ENCODE measurements at regions not wholly inside any gene's neighbourhood (a gene's known extent, or its start where the extent isn't known, plus 50 kb on each side); places are given as distances from the start of the nearest gene placed in this dataset.

GRCh38 chr15:98138910-98139309 is 178.4 kb downstream of the ARRDC4 start:
- peaks cover 3% of the 10 kb centered on the region for H3K4me1 Mint-ChIP-seq
- H3K4me3 Mint-ChIP-seq = no peak overlapping the region
- ChIA-PET POLR2A (no interaction called here), CTCF (no interaction called here)
- H3K27me3 Mint-ChIP-seq = no peaks in the 10 kb centered on the region
- no peaks in the 10 kb centered on the region for H3K9me3 Mint-ChIP-seq
- no peak for DNase-seq
- H3K36me3 Mint-ChIP-seq (ENCODE audit: low read depth) = no peaks in the 10 kb centered on the region
- no peak overlapping the region for H3K27ac Mint-ChIP-seq

GRCh38 chr15:98139337-98139736 is 178.8 kb downstream of the ARRDC4 start:
- Mint-ChIP-seq H3K27me3 (no peaks in the 10 kb centered on the region), H3K27ac (no peak overlapping the region), H3K9me3 (no peaks in the 10 kb centered on the region), H3K4me1 (peaks cover 3% of the 10 kb centered on the region), H3K36me3 (ENCODE audit: low read depth) (no peaks in the 10 kb centered on the region), H3K4me3 (no peak overlapping the region)
- CTCF ChIA-PET = no interaction called here
- no peak for DNase-seq
- POLR2A ChIA-PET = no interaction called here

GRCh38 chr15:98142572-98142971 is 182.1 kb downstream of the ARRDC4 start:
- ChIA-PET CTCF (no interaction called here), POLR2A (no interaction called here)
- Mint-ChIP-seq H3K27me3 (no peaks in the 10 kb centered on the region), H3K27ac (no peak overlapping the region), H3K36me3 (ENCODE audit: low read depth) (no peaks in the 10 kb centered on the region), H3K4me1 (peaks cover 3% of the 10 kb centered on the region), H3K4me3 (no peak overlapping the region), H3K9me3 (no peaks in the 10 kb centered on the region)
- DNase-seq = no peak

DNA sequence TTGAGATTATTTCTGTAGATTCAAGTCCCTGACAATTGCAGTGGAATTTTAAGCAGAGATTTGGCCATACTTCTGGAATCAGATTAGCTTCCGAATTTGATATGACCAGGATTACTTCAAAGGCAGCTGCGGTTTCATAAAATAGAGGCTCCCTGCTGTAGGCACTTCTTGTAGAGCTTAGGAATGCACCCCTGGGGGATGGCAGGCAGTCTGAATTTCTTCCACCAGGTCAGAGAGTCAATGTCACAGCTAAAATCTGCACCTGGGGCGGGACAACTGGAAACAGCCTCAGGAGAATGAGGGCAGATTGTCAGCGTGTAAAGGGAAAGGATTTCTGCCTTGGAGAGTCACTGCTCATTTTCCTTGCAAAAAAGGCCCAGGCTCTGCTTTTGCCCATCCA is 182.6 kb downstream of the ARRDC4 start:
- CTCF ChIA-PET = no interaction called here
- no peaks in the 10 kb centered on the region for H3K9me3 Mint-ChIP-seq
- peaks cover 3% of the 10 kb centered on the region for H3K4me1 Mint-ChIP-seq

DNA sequence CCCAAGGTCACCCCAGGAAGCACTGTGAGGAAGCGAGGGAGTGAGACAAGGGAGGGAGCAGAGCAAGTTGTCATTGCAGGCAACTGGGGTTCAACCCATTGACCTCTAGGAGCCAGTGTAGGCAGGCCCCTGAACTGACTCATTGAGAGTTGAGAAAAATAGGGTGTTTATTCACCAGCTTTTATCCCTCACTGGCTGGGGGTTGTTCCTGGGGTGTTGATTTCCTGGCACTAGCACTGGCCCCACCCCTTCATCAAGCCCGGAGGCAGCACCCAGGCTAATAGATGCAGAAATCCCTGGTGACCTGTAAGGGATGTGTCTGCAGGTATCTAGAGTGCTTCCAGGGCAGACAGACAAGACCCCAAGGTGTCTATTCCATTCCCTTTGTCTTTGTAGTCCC is 183.9 kb downstream of the ARRDC4 start:
- DNase-seq = no peak
- ChIA-PET CTCF (no interaction called here), POLR2A (no interaction called here)
- H3K9me3 Mint-ChIP-seq = no peaks in the 10 kb centered on the region
- H3K27me3 Mint-ChIP-seq = no peaks in the 10 kb centered on the region
- peaks cover under 1% of the 10 kb centered on the region for H3K4me1 Mint-ChIP-seq
- no peak overlapping the region for H3K27ac Mint-ChIP-seq
- no peaks in the 10 kb centered on the region for H3K36me3 Mint-ChIP-seq (ENCODE audit: low read depth)
- H3K4me3 Mint-ChIP-seq = no peak overlapping the region

More for the DNA sequence above, 182.6 kb downstream of the ARRDC4 start:
- no peak for DNase-seq
- Mint-ChIP-seq H3K4me3 (no peak overlapping the region), H3K27me3 (no peaks in the 10 kb centered on the region), H3K36me3 (ENCODE audit: low read depth) (no peaks in the 10 kb centered on the region), H3K27ac (no peak overlapping the region)
- POLR2A ChIA-PET = no interaction called here

DNA sequence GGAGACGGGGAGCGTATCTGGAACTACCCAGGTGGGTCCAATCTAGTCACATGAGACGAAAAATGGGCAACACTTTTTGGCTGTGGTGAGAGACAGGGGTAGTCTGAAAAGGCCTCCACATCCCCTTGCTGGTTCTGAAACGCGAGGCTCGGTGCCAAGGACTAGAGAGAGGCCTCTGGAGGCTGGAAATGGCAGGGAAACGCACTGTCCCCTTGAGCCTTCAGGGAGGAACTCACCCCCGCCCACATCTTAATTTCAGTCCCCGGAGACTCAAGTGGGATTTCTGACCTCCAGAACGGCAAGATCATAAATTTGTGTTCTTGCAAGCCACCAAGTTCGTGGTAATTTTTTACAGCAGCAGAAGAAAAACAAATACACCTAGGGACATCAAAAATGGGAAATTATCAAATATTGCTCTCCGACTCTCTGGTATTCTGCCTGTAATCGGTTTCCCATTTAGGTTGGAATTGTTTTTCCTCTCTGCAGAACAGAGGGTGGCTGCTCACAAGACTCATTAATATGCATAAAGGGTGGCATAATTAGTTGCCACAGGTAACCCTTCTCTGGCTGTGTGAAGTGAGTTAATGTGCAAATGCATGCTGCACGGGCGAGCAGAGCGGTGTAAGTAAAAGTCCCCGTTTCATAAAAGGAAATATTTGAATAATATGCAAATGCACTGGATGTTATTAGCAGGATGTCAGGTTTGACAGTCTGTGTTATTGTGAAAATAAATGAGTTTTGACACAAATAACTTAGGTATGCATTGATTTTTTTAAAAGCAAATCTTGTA is 185.7 kb downstream of the ARRDC4 start:
- no peak for DNase-seq
- ChIA-PET CTCF (no interaction called here), POLR2A (no interaction called here)
- H3K4me3 Mint-ChIP-seq = no peak overlapping the region
- no peak overlapping the region for H3K27ac Mint-ChIP-seq
- no peaks in the 10 kb centered on the region for H3K9me3 Mint-ChIP-seq
- no peaks in the 10 kb centered on the region for H3K4me1 Mint-ChIP-seq
- no peaks in the 10 kb centered on the region for H3K36me3 Mint-ChIP-seq (ENCODE audit: low read depth)
- H3K27me3 Mint-ChIP-seq = no peaks in the 10 kb centered on the region

DNA sequence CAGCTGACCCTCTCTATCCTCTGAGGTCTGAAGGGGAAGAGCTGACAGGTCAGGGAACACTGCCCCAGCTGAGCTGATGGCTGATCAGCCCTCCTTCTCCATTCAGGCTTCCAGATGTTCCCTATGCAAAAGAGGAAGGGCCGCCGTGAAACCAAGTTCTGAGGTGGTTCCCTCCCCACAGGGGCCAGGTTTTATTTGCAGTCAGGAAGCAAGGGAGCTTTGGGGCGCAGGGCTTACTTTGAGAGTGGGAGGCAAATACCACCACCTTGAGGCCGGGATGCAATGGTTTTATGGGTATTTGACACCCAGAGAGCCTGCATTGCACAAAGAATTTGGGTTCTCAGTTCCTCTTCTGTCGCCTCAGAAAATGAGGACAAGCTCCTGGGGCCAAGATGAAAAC is 186.9 kb downstream of the ARRDC4 start:
- no peak for DNase-seq
- CTCF ChIA-PET = no interaction called here
- H3K27me3 Mint-ChIP-seq = peaks cover 2% of the 10 kb centered on the region
- H3K4me1 Mint-ChIP-seq = no peaks in the 10 kb centered on the region
- POLR2A ChIA-PET = no interaction called here
- H3K4me3 Mint-ChIP-seq = no peak overlapping the region
- H3K9me3 Mint-ChIP-seq = no peaks in the 10 kb centered on the region
- no peaks in the 10 kb centered on the region for H3K36me3 Mint-ChIP-seq (ENCODE audit: low read depth)
- no peak overlapping the region for H3K27ac Mint-ChIP-seq

DNA sequence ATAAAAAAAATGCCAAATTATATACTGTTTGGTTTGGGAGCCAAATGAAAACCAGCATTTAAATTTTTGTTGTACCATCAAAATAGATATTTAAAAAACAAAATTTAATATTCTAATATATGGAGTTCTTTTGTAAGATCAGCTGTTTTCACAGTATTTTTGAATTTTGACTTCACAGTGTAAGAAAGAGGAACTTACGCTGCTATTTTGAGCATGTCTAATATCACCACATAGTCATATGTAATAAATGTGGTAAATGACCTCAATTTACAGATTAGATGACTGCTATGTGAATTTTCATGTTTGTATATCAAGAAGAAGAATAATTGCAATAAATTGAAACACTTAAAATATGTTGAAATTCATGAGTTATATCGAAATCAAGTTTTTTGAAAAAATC is 189.6 kb downstream of the ARRDC4 start:
- no peaks in the 10 kb centered on the region for H3K9me3 Mint-ChIP-seq

DNA sequence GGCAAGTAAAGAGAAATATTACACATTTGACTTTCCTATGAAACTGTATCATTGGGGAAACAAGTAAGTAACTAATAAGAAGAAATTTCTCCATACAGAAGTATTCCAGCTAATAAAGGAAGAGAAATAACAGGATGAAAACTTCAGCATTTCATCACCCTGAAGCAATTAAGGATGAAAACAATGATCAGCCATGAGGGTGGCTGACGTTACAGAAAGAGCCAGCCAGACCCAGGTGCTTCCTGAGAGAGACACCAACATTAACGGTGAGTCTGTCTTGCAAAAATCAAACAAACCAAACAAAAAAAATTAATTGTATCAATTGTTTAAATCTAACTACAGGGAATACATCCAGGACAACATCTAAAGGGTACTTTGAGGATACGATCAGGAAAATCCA is 190.0 kb downstream of the ARRDC4 start:
- H3K4me3 Mint-ChIP-seq = no peak overlapping the region
- DNase-seq = no peak
- POLR2A ChIA-PET = no interaction called here
- H3K27ac Mint-ChIP-seq = no peak overlapping the region
- no peaks in the 10 kb centered on the region for H3K9me3 Mint-ChIP-seq
- no peaks in the 10 kb centered on the region for H3K4me1 Mint-ChIP-seq
- CTCF ChIA-PET = no interaction called here
- H3K36me3 Mint-ChIP-seq (ENCODE audit: low read depth) = no peaks in the 10 kb centered on the region
- H3K27me3 Mint-ChIP-seq = peaks cover 2% of the 10 kb centered on the region

More for the DNA sequence above, 189.6 kb downstream of the ARRDC4 start:
- ChIA-PET CTCF (no interaction called here), POLR2A (no interaction called here)
- no peak overlapping the region for H3K27ac Mint-ChIP-seq
- H3K4me3 Mint-ChIP-seq = no peak overlapping the region
- no peak for DNase-seq
- peaks cover 2% of the 10 kb centered on the region for H3K27me3 Mint-ChIP-seq
- no peaks in the 10 kb centered on the region for H3K4me1 Mint-ChIP-seq
- H3K36me3 Mint-ChIP-seq (ENCODE audit: low read depth) = no peaks in the 10 kb centered on the region

- Mint-ChIP-seq H3K36me3 (ENCODE audit: low read depth) (no peaks in the 10 kb centered on the region), H3K4me3 (no peak overlapping the region), H3K9me3 (no peaks in the 10 kb centered on the region), H3K27me3 (peaks cover 2% of the 10 kb centered on the region), H3K4me1 (no peaks in the 10 kb centered on the region), H3K27ac (no peak overlapping the region)
- no peak for DNase-seq
- POLR2A ChIA-PET = no interaction called here
- CTCF ChIA-PET = no interaction called here
Measured at GRCh38 chr15:98151096-98151495, 190.6 kb downstream of the ARRDC4 start.

- H3K27me3 Mint-ChIP-seq = peaks cover 2% of the 10 kb centered on the region
- CTCF ChIA-PET = no interaction called here
- DNase-seq = no peak
- no peaks in the 10 kb centered on the region for H3K9me3 Mint-ChIP-seq
- no peaks in the 10 kb centered on the region for H3K4me1 Mint-ChIP-seq
- H3K4me3 Mint-ChIP-seq = no peak overlapping the region
- POLR2A ChIA-PET = no interaction called here
- H3K27ac Mint-ChIP-seq = no peak overlapping the region
- H3K36me3 Mint-ChIP-seq (ENCODE audit: low read depth) = no peaks in the 10 kb centered on the region
Measured at GRCh38 chr15:98152156-98152555, 191.7 kb downstream of the ARRDC4 start.

DNA sequence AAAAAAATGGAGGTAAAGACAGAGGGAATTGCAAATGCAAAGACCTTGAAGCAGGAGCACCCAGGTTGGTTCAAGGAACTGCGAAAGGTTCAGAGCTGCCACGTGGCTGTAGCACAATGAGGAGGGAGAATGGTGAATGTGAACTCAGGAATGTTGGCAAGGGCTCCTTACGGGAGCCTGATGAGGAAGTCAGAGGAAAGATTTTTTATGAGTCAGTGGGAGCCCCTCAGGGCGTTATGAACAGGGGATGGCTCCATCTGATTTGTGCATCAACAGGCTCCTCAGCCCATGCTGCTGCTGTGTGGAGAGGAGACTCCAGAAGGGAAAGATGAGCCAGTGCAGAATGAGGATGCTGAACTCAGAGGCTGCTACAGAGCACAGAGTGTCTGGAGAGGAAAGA is 194.4 kb downstream of the ARRDC4 start:
- no peaks in the 10 kb centered on the region for H3K9me3 Mint-ChIP-seq
- no peak overlapping the region for H3K4me3 Mint-ChIP-seq
- peaks cover 7% of the 10 kb centered on the region for H3K4me1 Mint-ChIP-seq
- peaks cover 2% of the 10 kb centered on the region for H3K27me3 Mint-ChIP-seq
- DNase-seq = no peak
- POLR2A ChIA-PET = no interaction called here
- CTCF ChIA-PET = no interaction called here
- no peaks in the 10 kb centered on the region for H3K36me3 Mint-ChIP-seq (ENCODE audit: low read depth)
- H3K27ac Mint-ChIP-seq = no peak overlapping the region

GRCh38 chr15:98155356-98155755 is 194.9 kb downstream of the ARRDC4 start:
- no peak overlapping the region for H3K4me3 Mint-ChIP-seq
- no peak overlapping the region for H3K27ac Mint-ChIP-seq
- H3K36me3 Mint-ChIP-seq (ENCODE audit: low read depth) = no peaks in the 10 kb centered on the region
- CTCF ChIA-PET = no interaction called here
- no peak for DNase-seq
- H3K9me3 Mint-ChIP-seq = no peaks in the 10 kb centered on the region
- POLR2A ChIA-PET = no interaction called here
- peaks cover 12% of the 10 kb centered on the region for H3K4me1 Mint-ChIP-seq
- peaks cover 2% of the 10 kb centered on the region for H3K27me3 Mint-ChIP-seq

DNA sequence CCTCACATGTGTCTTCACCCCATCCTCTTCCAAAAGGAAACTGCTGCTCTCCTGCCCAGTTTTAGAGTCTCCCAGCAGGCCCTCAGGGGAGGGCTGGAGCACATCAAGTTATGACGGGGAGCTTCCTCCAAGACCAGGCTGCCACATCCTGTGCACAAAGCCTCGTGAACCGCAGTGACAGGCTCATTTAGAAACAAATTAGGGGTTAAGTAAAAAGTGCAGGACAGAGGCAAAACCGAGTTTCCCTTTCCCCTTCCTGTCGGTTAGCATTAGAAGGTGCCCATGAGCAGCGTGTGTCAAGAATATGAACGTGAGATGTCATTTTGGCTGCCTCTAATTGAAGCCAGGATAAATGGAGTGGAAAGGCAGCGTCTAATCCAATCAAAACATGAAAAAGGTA is 199.7 kb downstream of the ARRDC4 start:
- peak; percentile 74 for DNase-seq
- no peaks in the 10 kb centered on the region for H3K9me3 Mint-ChIP-seq
- CTCF ChIA-PET = interaction anchor here (0.7 to 1.7 kb wide), 2 partner anchors 8 to 18 kb away, joined by 3 to 5 read pairs; no protein-coding TSS in a partner anchor
- no peaks in the 10 kb centered on the region for H3K27me3 Mint-ChIP-seq
- POLR2A ChIA-PET = no interaction called here
- no peak overlapping the region for H3K27ac Mint-ChIP-seq
- H3K36me3 Mint-ChIP-seq (ENCODE audit: low read depth) = no peaks in the 10 kb centered on the region
- H3K4me1 Mint-ChIP-seq = peaks cover 19% of the 10 kb centered on the region
- H3K4me3 Mint-ChIP-seq = no peak overlapping the region
